Calu3 (cell line): ENCODE measurements at regions not wholly inside any gene's neighbourhood (a gene's known extent, or its start where the extent isn't known, plus 50 kb on each side); places are given as distances from the start of the nearest gene placed in this dataset.

Source experiments
- BruUV-seq: library from RNA; stranded (reverse); fragments of 400-500 nt; replicated peaks from 2 replicates; lab custom pipeline; 2021; lab: Mats Ljungman, UMichigan
- CTCF ChIA-PET: fragments of 300-600 bp; sonication (Branson Sonifier 250); formaldehyde crosslinking; loops from one replicate; lab custom pipeline; 2022; ENCODE audit warnings: antibody characterized with exemption; lab: Charles Lee
- DNase-seq: peaks from one replicate; pipeline ENCODE4 v3.0.0; 2022
- H3K27ac Mint-ChIP-seq: one replicate; pipeline ENCODE4 v1.8.0; 2022; ENCODE audit warnings: mixed read lengths; ENCODE audit not compliant: unreplicated experiment
- H3K27me3 Mint-ChIP-seq: one replicate; pipeline ENCODE4 v1.8.0; 2022; ENCODE audit warnings: mixed read lengths; ENCODE audit not compliant: unreplicated experiment
- H3K36me3 Mint-ChIP-seq: one replicate; pipeline ENCODE4 v1.8.0; 2022; ENCODE audit warnings: mild to moderate bottlenecking, moderate library complexity, mixed read lengths; ENCODE audit not compliant: insufficient read depth, unreplicated experiment
- H3K4me1 Mint-ChIP-seq: one replicate; pipeline ENCODE4 v1.8.0; 2022; ENCODE audit warnings: mild to moderate bottlenecking, low read depth, mixed read lengths; ENCODE audit not compliant: unreplicated experiment
- H3K4me3 Mint-ChIP-seq: one replicate; pipeline ENCODE4 v1.8.0; 2022; ENCODE audit warnings: mild to moderate bottlenecking, low read depth, moderate library complexity, mixed read lengths; ENCODE audit not compliant: unreplicated experiment
- H3K9me3 Mint-ChIP-seq: one replicate; pipeline ENCODE4 v1.8.0; 2022; ENCODE audit warnings: low read depth, mixed read lengths; ENCODE audit not compliant: unreplicated experiment
- CTCF ChIP-seq: fragments of 200-600 bp; IDR thresholded peaks from one replicate; pipeline ENCODE4 v1.8.0; 2022; ENCODE audit warnings: antibody characterized with exemption; ENCODE audit not compliant: unreplicated experiment
- intact Hi-C: fragments of 100-400 bp; cut with micrococcal nuclease; formaldehyde crosslinking; loops from one replicate; pipeline ENCODE4 v1.10.0; 2022; ENCODE audit not compliant: unreplicated experiment

DNA sequence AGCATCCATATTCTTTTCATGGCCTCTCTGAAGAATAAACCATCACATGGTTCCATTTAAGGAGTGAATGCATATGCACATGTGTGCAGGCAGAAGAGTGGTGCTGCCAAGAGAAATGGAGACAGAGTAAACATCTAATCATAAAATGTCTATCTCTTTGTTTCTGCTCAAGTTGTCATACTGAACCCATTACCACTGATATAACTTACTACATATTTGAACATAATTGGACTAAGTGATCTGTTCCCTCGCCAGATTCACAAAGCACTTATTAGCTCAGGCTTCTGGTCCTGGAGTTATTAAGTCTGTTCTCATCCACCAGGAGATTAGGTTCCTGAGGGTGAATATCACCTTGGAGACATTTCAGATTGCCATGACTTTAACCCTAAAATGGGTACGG lies 72.3 kb upstream of the XYLT1 start:
- no peak for DNase-seq
- Mint-ChIP-seq H3K36me3 (no peaks in the 10 kb centered on the region), H3K4me1 (no peaks in the 10 kb centered on the region), H3K27ac (no peak overlapping the region), H3K4me3 (no peak overlapping the region), H3K9me3 (peaks cover 10% of the 10 kb centered on the region), H3K27me3 (peaks cover 18% of the 10 kb centered on the region)
- BruUV-seq = no TSS peak
- TF ChIP-seq CTCF = no peak
- intact Hi-C loops = no loop called here
- CTCF ChIA-PET = no interaction called here

- no peak for TF ChIP-seq CTCF
- Mint-ChIP-seq H3K36me3 (no peaks in the 10 kb centered on the region), H3K27ac (no peak overlapping the region), H3K27me3 (peaks cover 31% of the 10 kb centered on the region), H3K9me3 (peaks cover 6% of the 10 kb centered on the region), H3K4me3 (no peak overlapping the region), H3K4me1 (no peaks in the 10 kb centered on the region)
- no TSS peak for BruUV-seq
- no peak for DNase-seq
- CTCF ChIA-PET = no interaction called here
- intact Hi-C loops = no loop called here
These were observed 70.6 kb upstream of the XYLT1 start for GRCh38 chr16:17541324-17541723.

DNA sequence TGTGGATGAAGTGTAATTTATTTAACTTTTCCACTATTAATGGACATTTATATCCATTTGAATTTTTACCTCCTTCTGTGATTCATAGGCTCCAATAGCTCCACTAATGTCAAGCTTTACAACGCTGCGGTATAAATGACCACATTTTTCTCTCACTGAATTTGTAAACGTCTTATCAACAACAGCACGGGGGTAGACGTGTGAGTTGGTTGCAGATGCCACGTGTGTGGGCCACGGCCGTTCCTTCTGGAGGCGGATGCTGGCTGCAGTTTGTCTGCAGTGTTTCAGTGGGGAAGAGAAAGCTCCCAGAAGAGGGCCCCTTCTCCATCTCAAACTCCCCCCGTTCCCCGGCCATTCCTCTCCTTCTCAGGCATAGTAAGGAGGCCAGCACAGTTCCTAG lies 68.2 kb upstream of the XYLT1 start:
- H3K27ac Mint-ChIP-seq = no peak overlapping the region
- intact Hi-C loops = no loop called here
- CTCF ChIA-PET = no interaction called here
- BruUV-seq = no TSS peak
- no peaks in the 10 kb centered on the region for H3K4me1 Mint-ChIP-seq
- H3K27me3 Mint-ChIP-seq = peaks cover 47% of the 10 kb centered on the region
- H3K9me3 Mint-ChIP-seq = peaks cover 3% of the 10 kb centered on the region
- no peak overlapping the region for H3K4me3 Mint-ChIP-seq
- TF ChIP-seq CTCF = no peak
- DNase-seq = no peak
- H3K36me3 Mint-ChIP-seq = no peaks in the 10 kb centered on the region

GRCh38 chr16:17532338-17532995 lies 61.7 kb upstream of the XYLT1 start:
- no TSS peak for BruUV-seq
- no peak for TF ChIP-seq CTCF
- peaks cover 3% of the 10 kb centered on the region for H3K9me3 Mint-ChIP-seq
- no peaks in the 10 kb centered on the region for H3K4me1 Mint-ChIP-seq
- DNase-seq = no peak
- peaks cover 47% of the 10 kb centered on the region for H3K27me3 Mint-ChIP-seq
- H3K36me3 Mint-ChIP-seq = no peaks in the 10 kb centered on the region
- CTCF ChIA-PET = no interaction called here
- intact Hi-C loops = no loop called here
- H3K27ac Mint-ChIP-seq = no peak overlapping the region
- H3K4me3 Mint-ChIP-seq = no peak overlapping the region
